K562 (cell line): ENCODE measurements at regions not wholly inside any gene's neighbourhood (a gene's known extent, or its start where the extent isn't known, plus 50 kb on each side); places are given as distances from the start of the nearest gene placed in this dataset.

Source experiments
- ATAC-seq: fragments of 200-7000 bp; cut with Tn5 transposase; 3 replicates; pipeline ENCODE4 v1.9.1; 2020; ENCODE audit warnings: moderate library complexity
- BruUV-seq: library from RNA; stranded (reverse); fragments of 400-500 nt; replicated peaks from 2 replicates; lab custom pipeline; 2021; lab: Mats Ljungman, UMichigan
- CTCF ChIA-PET: fragments of 300-600 bp; formaldehyde crosslinking; extraction: SDS; loops from one replicate; lab custom pipeline; 2021; ENCODE audit warnings: low intra/inter-chr PET ratio; lab: Yijun Ruan, JAX
- POLR2A ChIA-PET: fragments of 300-600, 350-650 bp; sonication (Branson Sonifier 250); formaldehyde crosslinking; extraction: SDS; loops from one replicate; lab custom pipeline; 2021; ENCODE audit warnings: antibody characterized with exemption, inconsistent platforms; lab: Yijun Ruan, JAX
- DNase-seq, 4 experiments: peaks; one replicate each; pipeline versions ENCODE4 v3.0.0 to v3.0.0-alpha.2; 2011 to 2018; ENCODE audit warnings: low spot score in 3 of 4, mixed read lengths in 3 of 4; ENCODE audit errors: extremely low read depth in 1 of 4
- FAIRE-seq: peaks from 2 replicates; lab custom pipeline; 2011; peaks lifted over from hg19 to GRCh38; lab: Jason Lieb, UNC
- H2AFZ ChIP-seq: 2 replicates; pipeline ENCODE4 v1.6.0; 2011; ENCODE audit warnings: low read depth, low read length, control low read depth, inconsistent platforms
- H3K27ac ChIP-seq: fragments of 200-600 bp; 3 replicates; pipeline ENCODE4 v1.8.0; 2011; ENCODE audit warnings: low read depth, mild to moderate bottlenecking, control low read depth, inconsistent platforms, low read length, moderate library complexity, mixed read lengths; ENCODE audit errors: extremely low read depth
- H3K27me3 ChIP-seq, 2 experiments: fragments of 300-600 bp in 1 of 2; 2 replicates in 1 of 2; 3 replicates in 1 of 2; pipeline versions ENCODE4 v1.6.0 to v1.8.0; 2011; ENCODE audit warnings: inconsistent platforms in 2 of 2, low read length in 2 of 2, mild to moderate bottlenecking in 1 of 2, mixed read lengths in 1 of 2, moderate library complexity in 1 of 2; ENCODE audit not compliant: control insufficient read depth in 2 of 2, insufficient read depth in 2 of 2
- H3K36me3 ChIP-seq: fragments of 300-600 bp; 3 replicates; pipeline ENCODE4 v1.8.0; 2011; ENCODE audit warnings: mild to moderate bottlenecking, low read length, inconsistent platforms; ENCODE audit not compliant: control insufficient read depth, insufficient read depth
- H3K4me1 ChIP-seq, 2 experiments: fragments of 200-600 bp in 1 of 2; replicated peaks in 1 of 2; 2 replicates in 1 of 2; 3 replicates in 1 of 2; pipeline versions ENCODE4 v1.5.1 to v1.8.0; 2011; ENCODE audit warnings: inconsistent platforms in 2 of 2, low read length in 2 of 2, mild to moderate bottlenecking in 1 of 2, mixed read lengths in 1 of 2, moderate library complexity in 1 of 2; ENCODE audit not compliant: control insufficient read depth in 2 of 2, insufficient read depth in 2 of 2
- H3K4me2 ChIP-seq: 2 replicates; pipeline ENCODE4 v1.6.1; 2011; ENCODE audit warnings: low read length, control low read depth, inconsistent platforms, mixed read lengths; ENCODE audit not compliant: insufficient read depth
- H3K4me3 ChIP-seq: fragments of 200-600 bp; sonication (generic), shearing (Covaris generic); 2 replicates; pipeline ENCODE4 v1.5.1; 2016; ENCODE audit warnings: control low read depth, inconsistent platforms
- H3K79me2 ChIP-seq: fragments of 200-600 bp; 3 replicates; pipeline ENCODE4 v1.8.0; 2011; ENCODE audit warnings: low read length, inconsistent platforms; ENCODE audit not compliant: control insufficient read depth, insufficient read depth
- H3K9ac ChIP-seq, 2 experiments: 2 replicates each; pipeline versions ENCODE4 v1.6.0 to v1.6.1; 2011; ENCODE audit warnings: low read depth in 2 of 2, low read length in 2 of 2, control low read depth in 1 of 2, inconsistent platforms in 1 of 2, mild to moderate bottlenecking in 1 of 2, mixed read lengths in 1 of 2; ENCODE audit not compliant: insufficient read depth in 1 of 2
- H3K9me1 ChIP-seq: one replicate; pipeline ENCODE4 v1.6.0; 2011; ENCODE audit warnings: inconsistent platforms, mild to moderate bottlenecking, low read length, moderate library complexity; ENCODE audit not compliant: control insufficient read depth, insufficient read depth
- H3K9me3 ChIP-seq: replicated peaks from 2 replicates; pipeline ENCODE4 v1.5.1; 2011; ENCODE audit warnings: low read depth, low read length, inconsistent platforms; ENCODE audit not compliant: control insufficient read depth, insufficient read depth
- H4K20me1 ChIP-seq: replicated peaks from 2 replicates; pipeline ENCODE4 v1.6.1; 2011; ENCODE audit warnings: low read length, inconsistent platforms, mixed read lengths; ENCODE audit not compliant: control insufficient read depth, insufficient read depth
- SMAD4 ChIP-seq: fragments of 250-450 bp; sonication (Bioruptor Pico); conservative IDR thresholded peaks from 2 replicates; pipeline ENCODE4 v1.8.0; 2021; ENCODE audit warnings: inconsistent platforms, mild to moderate bottlenecking, moderate library complexity
- ZNF431 ChIP-seq: sonication (generic); formaldehyde crosslinking; IDR thresholded peaks from 2 replicates; pipeline ENCODE4 v1.8.0; 2022; ENCODE audit warnings: mild to moderate bottlenecking, missing genetic modification reagents
- WGBS: fragments of 100-300 bp; shearing (Covaris generic); methylation state at CpG from one replicate; pipeline ENCODE4 v1.1.6; 2016; ENCODE audit warnings: low coverage, mixed read lengths; ENCODE audit not compliant: insufficient coverage; ENCODE audit errors: missing lambda C conversion rate; 5-methylcytosine and 5-hydroxymethylcytosine counted together
- in situ Hi-C: fragments of 300-500 bp; cut with MboI; formaldehyde crosslinking; loops from 4 replicates; pipeline ENCODE4 v1.15.0; 2018; ENCODE audit warnings: inconsistent platforms, mixed read lengths
- intact Hi-C: fragments of 100-400 bp; cut with micrococcal nuclease; formaldehyde crosslinking; loops from 2 replicates; pipeline ENCODE4 v1.14.2; 2022
- TF ChIP-seq, protein P1 (sequence below): fragments of 450-650 bp; IDR thresholded peaks from 2 replicates; pipeline ENCODE4 v1.6.1; 2016; ENCODE audit warnings: missing biosample characterization, missing genetic modification characterization

DNA sequence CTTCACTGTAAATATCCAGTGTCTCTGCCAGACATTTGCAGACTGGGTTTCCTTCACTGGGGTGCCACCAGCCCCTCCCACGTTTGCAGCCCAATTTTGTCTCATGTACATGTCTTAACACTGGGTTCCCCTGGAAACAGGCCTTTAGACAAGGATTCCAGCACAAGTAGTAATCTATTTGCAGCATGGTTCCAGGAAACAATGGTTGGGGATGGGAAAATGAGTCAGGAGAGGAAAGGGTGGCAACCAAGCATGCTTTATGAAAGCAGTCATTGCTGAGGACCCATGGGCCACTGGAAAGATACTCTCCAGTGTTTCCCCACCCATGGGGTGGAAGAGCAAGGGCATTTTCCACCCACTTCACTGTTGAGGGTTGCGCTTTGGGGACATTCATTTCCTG, 53.6 kb upstream of the FARP1 start (continued):
- TF ChIP-seq SMAD4 (CRISPR knock-in tag) = no peak

- in situ Hi-C loops = no loop called here
- TF ChIP-seq, protein P1, sequence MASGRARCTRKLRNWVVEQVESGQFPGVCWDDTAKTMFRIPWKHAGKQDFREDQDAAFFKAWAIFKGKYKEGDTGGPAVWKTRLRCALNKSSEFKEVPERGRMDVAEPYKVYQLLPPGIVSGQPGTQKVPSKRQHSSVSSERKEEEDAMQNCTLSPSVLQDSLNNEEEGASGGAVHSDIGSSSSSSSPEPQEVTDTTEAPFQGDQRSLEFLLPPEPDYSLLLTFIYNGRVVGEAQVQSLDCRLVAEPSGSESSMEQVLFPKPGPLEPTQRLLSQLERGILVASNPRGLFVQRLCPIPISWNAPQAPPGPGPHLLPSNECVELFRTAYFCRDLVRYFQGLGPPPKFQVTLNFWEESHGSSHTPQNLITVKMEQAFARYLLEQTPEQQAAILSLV = no peak
- peak; percentile 96 for TF ChIP-seq ZNF431 (CRISPR knock-in tag)
- POLR2A ChIA-PET = interaction anchor here (0.7 kb wide), 2 partner anchors 98 to 414 kb away, joined by 3 to 4 read pairs; no protein-coding TSS in a partner anchor
- BruUV-seq = no TSS peak
- H3K36me3 ChIP-seq = no peaks in the 10 kb centered on the region
- 1% methylated on average over 6 of the region's 6 CpGs for WGBS
- no peaks in the 10 kb centered on the region for H3K9me1 ChIP-seq
- no peaks in the 10 kb centered on the region for H3K79me2 ChIP-seq
- H2AFZ ChIP-seq = no peak overlapping the region
- no peaks in the 10 kb centered on the region for H3K9me3 ChIP-seq
- H3K27ac ChIP-seq = no peak overlapping the region
- no peak overlapping the region for H3K4me3 ChIP-seq
- CTCF ChIA-PET = no interaction called here
- no peak for ATAC-seq
- no peak for DNase-seq
- no peaks in the 10 kb centered on the region for H4K20me1 ChIP-seq
- intact Hi-C loops = no loop called here
- no peaks in the 10 kb centered on the region; a peak in 1 of 5 replicates for H3K27me3 ChIP-seq
- no peaks in the 10 kb centered on the region for H3K4me1 ChIP-seq
- FAIRE-seq = no peak
- no peak overlapping the region for H3K9ac ChIP-seq
- H3K4me2 ChIP-seq = no peak overlapping the region
These were observed 50.0 kb upstream of the FARP1 start for GRCh38 chr13:98092888-98093287.
